Stimulated activated naive B cell treated with anti-CD40 and anti-IgM and Interleukin-4, amounts not matched to agents 10 μg/mL and 1 μg/mL and 100 μg/mL, for 72 hours (primary cell): ENCODE measurements at regions not wholly inside any gene's neighbourhood (a gene's known extent, or its start where the extent isn't known, plus 50 kb on each side); places are given as distances from the start of the nearest gene placed in this dataset.

Source experiments
- ATAC-seq, 2 donors: fragments of 150-1000 bp; cut with Tn5 transposase; replicated peaks; 2 replicates each; pipeline ENCODE4 v1.10.0; 2021; ENCODE audit warnings: moderate library complexity in 1 of 2
- DNase-seq: peaks from one replicate; pipeline ENCODE4 v3.0.0; 2021
- H3K27ac Mint-ChIP-seq: one replicate; pipeline ENCODE4 v1.8.0; 2022; ENCODE audit warnings: mild to moderate bottlenecking, mixed read lengths
- H3K27me3 Mint-ChIP-seq, 2 donors: one replicate each; pipeline ENCODE4 v1.8.0; 2022; ENCODE audit warnings: mixed read lengths in 2 of 2
- H3K36me3 Mint-ChIP-seq, 2 donors: one replicate each; pipeline ENCODE4 v1.8.0; 2022; ENCODE audit warnings: mixed read lengths in 2 of 2, mild to moderate bottlenecking in 1 of 2
- H3K4me1 Mint-ChIP-seq, 2 donors: one replicate each; pipeline ENCODE4 v1.8.0; 2022; ENCODE audit warnings: mixed read lengths in 2 of 2, mild to moderate bottlenecking in 1 of 2
- H3K4me3 Mint-ChIP-seq, 2 donors: one replicate each; pipeline ENCODE4 v1.8.0; 2022; ENCODE audit warnings: mild to moderate bottlenecking in 2 of 2, mixed read lengths in 2 of 2, moderate library complexity in 1 of 2
- H3K9me3 Mint-ChIP-seq, 2 donors: one replicate each; pipeline ENCODE4 v1.8.0; 2022; ENCODE audit warnings: mixed read lengths in 2 of 2, mild to moderate bottlenecking in 1 of 2

DNA sequence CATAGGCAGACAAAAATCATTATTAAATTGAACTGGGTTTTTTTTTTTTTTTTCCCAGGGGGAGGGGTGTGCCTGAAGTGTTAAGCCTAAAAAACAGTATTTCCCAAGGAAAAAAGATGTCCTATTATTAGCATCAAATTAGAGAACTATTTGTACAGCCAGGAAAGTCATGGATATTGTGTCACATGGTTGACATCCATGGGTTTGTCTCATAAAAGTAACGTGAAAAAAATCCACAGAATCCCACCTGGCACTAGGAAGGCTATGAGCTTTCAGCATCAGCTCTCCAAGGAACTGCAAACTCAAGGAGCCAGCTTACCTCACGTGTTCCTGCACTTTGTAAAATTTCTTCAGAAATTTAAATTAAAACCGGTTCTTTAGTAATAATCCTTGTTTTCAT, 69.1 kb upstream of the EGLN3 start:
- Mint-ChIP-seq H3K4me1 (no peaks in the 10 kb centered on the region), H3K27me3 (no peaks in the 10 kb centered on the region), H3K36me3 (no peaks in the 10 kb centered on the region), H3K9me3 (no peaks in the 10 kb centered on the region), H3K4me3 (no peak overlapping the region), H3K27ac (no peak overlapping the region)
- DNase-seq (no peak), ATAC-seq (no peak)

GRCh38 chr14:34018564-34019244, 67.8 kb upstream of the EGLN3 start:
- no peak overlapping the region for H3K27ac Mint-ChIP-seq
- no peak for DNase-seq

DNA sequence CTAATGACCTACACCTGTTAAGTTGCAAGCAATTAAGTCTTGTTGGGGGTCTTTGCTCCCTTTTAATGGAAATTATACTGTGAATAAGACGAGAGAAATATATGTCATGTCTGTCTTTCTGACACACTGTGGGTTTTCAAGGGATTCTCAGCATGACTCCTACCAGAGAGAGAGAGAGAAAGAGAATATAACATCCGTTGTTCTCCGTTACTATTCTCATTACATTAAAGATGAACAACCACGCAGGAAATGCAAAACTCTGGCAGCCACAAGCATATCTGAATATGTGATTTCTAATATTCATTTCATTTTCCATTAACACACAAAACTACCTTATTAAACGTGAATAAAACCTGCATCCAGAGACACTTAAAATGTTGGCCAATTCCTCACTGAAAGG, 67.3 kb upstream of the EGLN3 start:
- Mint-ChIP-seq H3K27ac (no peak overlapping the region), H3K4me3 (peak overlapping the region; percentile 25 to 64), H3K4me1 (peaks cover 2 to 10% of the 10 kb centered on the region in 2 donors), H3K36me3 (no peaks in the 10 kb centered on the region), H3K9me3 (no peaks in the 10 kb centered on the region), H3K27me3 (no peaks in the 10 kb centered on the region)
- ATAC-seq = no peak
- no peak for DNase-seq

More at GRCh38 chr14:34018564-34019244, 67.8 kb upstream of the EGLN3 start:
- peaks cover 0 to 4% of the 10 kb centered on the region in 2 donors for H3K4me1 Mint-ChIP-seq
- no peaks in the 10 kb centered on the region for H3K27me3 Mint-ChIP-seq
- ATAC-seq = peak; percentile 52 to 61
- no peaks in the 10 kb centered on the region for H3K9me3 Mint-ChIP-seq
- H3K36me3 Mint-ChIP-seq = no peaks in the 10 kb centered on the region
- H3K4me3 Mint-ChIP-seq = peak overlapping the region; percentile 25 to 64

DNA sequence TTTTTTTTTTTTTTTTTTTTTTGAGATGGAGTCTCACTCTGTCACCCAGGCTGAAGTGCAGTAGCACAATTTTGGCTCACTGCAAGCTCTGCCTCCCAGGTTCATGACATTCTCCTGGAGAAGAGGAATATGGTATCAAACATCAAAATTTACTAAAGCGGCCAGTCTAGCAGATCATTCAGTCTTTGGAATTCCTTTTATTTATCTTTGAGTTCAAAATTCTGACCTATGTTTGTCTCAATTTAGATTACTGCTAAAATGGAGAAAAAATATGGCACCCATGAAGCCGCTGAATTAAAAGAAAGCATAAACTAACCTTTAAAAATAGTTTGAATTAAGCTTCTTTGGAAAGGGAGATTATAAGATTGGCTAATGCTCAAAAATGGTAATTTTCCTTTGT, 64.5 kb upstream of the EGLN3 start:
- Mint-ChIP-seq H3K4me1 (peaks cover 5 to 12% of the 10 kb centered on the region in 2 donors), H3K36me3 (no peaks in the 10 kb centered on the region), H3K4me3 (no peak overlapping the region), H3K27me3 (peaks cover 0 to under 1% of the 10 kb centered on the region in 2 donors), H3K9me3 (no peaks in the 10 kb centered on the region), H3K27ac (no peak overlapping the region)
- DNase-seq (no peak), ATAC-seq (no peak)

GRCh38 chr14:34014936-34015335, 64.1 kb upstream of the EGLN3 start:
- no peak overlapping the region for H3K27ac Mint-ChIP-seq
- no peaks in the 10 kb centered on the region for H3K36me3 Mint-ChIP-seq
- ATAC-seq = no peak
- DNase-seq = no peak
- H3K27me3 Mint-ChIP-seq = peaks cover 0 to 5% of the 10 kb centered on the region in 2 donors
- H3K4me3 Mint-ChIP-seq = no peak overlapping the region
- H3K9me3 Mint-ChIP-seq = peaks cover 0 to 2% of the 10 kb centered on the region in 2 donors
- H3K4me1 Mint-ChIP-seq = peaks cover 5 to 12% of the 10 kb centered on the region in 2 donors

GRCh38 chr14:34013721-34014060, 62.8 kb upstream of the EGLN3 start:
- no peaks in the 10 kb centered on the region for H3K36me3 Mint-ChIP-seq
- peaks cover 5 to 12% of the 10 kb centered on the region in 2 donors for H3K4me1 Mint-ChIP-seq
- peaks cover 0 to 2% of the 10 kb centered on the region in 2 donors for H3K9me3 Mint-ChIP-seq
- DNase-seq (no peak), ATAC-seq (peak; percentile 75 to 81)
- H3K4me3 Mint-ChIP-seq = peak overlapping the region in 1 of 2 donors; percentile 57
- H3K27me3 Mint-ChIP-seq = peaks cover 0 to 5% of the 10 kb centered on the region in 2 donors
- H3K27ac Mint-ChIP-seq = peak overlapping the region; percentile 27

GRCh38 chr14:34012978-34013720, 62.3 kb upstream of the EGLN3 start:
- no peaks in the 10 kb centered on the region for H3K36me3 Mint-ChIP-seq
- H3K4me1 Mint-ChIP-seq = peaks cover 5 to 14% of the 10 kb centered on the region in 2 donors
- DNase-seq (peak; percentile 16), ATAC-seq (peak; percentile 98)
- H3K9me3 Mint-ChIP-seq = peaks cover 0 to 2% of the 10 kb centered on the region in 2 donors
- H3K27me3 Mint-ChIP-seq = peaks cover 0 to 5% of the 10 kb centered on the region in 2 donors
- peak overlapping the region; percentile 27 for H3K27ac Mint-ChIP-seq
- H3K4me3 Mint-ChIP-seq = peak overlapping the region; percentile 45 to 63

DNA sequence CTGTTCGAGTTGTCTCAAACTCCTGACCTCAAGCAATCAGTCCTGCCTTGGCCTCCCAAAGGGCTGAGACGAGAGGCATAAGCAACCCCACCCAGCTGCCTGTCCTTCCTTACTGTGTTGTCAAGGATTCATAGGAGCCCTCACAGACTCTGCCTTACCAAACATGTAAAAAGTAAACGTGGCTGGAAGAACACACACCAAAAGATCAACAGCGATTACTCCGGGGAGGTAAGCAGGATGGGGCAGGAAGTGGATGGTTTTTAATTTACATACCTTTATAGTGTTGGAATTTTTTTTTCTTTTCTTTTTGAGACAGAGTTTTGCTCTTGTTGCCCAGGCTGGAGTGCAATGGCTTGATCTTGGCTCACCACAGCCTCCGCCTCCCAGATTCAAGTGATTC, 61.5 kb upstream of the EGLN3 start:
- H3K4me1 Mint-ChIP-seq = peaks cover 5 to 22% of the 10 kb centered on the region in 2 donors
- peak overlapping the region; percentile 57 for H3K27ac Mint-ChIP-seq
- H3K4me3 Mint-ChIP-seq = no peak overlapping the region
- no peaks in the 10 kb centered on the region for H3K36me3 Mint-ChIP-seq
- DNase-seq (no peak), ATAC-seq (no peak)
- peaks cover 0 to 2% of the 10 kb centered on the region in 2 donors for H3K9me3 Mint-ChIP-seq
- H3K27me3 Mint-ChIP-seq = peaks cover 0 to 5% of the 10 kb centered on the region in 2 donors

- no peak for ATAC-seq
- Mint-ChIP-seq H3K9me3 (peaks cover 0 to 2% of the 10 kb centered on the region in 2 donors), H3K4me1 (peaks cover 5 to 23% of the 10 kb centered on the region in 2 donors), H3K4me3 (no peak overlapping the region), H3K36me3 (no peaks in the 10 kb centered on the region), H3K27me3 (peaks cover 0 to 5% of the 10 kb centered on the region in 2 donors), H3K27ac (no peak overlapping the region)
- DNase-seq = no peak
These were observed 59.1 kb upstream of the EGLN3 start for GRCh38 chr14:34009956-34010355.

GRCh38 chr14:34007902-34008301, 57.0 kb upstream of the EGLN3 start:
- peaks cover 0 to 5% of the 10 kb centered on the region in 2 donors for H3K27me3 Mint-ChIP-seq
- peaks cover 2 to 10% of the 10 kb centered on the region in 2 donors for H3K4me1 Mint-ChIP-seq
- no peak overlapping the region for H3K4me3 Mint-ChIP-seq
- H3K27ac Mint-ChIP-seq = no peak overlapping the region
- H3K9me3 Mint-ChIP-seq = peaks cover 0 to 2% of the 10 kb centered on the region in 2 donors
- peak in 1 of 2 donors; percentile 48 for ATAC-seq
- no peaks in the 10 kb centered on the region for H3K36me3 Mint-ChIP-seq
- DNase-seq = no peak

DNA sequence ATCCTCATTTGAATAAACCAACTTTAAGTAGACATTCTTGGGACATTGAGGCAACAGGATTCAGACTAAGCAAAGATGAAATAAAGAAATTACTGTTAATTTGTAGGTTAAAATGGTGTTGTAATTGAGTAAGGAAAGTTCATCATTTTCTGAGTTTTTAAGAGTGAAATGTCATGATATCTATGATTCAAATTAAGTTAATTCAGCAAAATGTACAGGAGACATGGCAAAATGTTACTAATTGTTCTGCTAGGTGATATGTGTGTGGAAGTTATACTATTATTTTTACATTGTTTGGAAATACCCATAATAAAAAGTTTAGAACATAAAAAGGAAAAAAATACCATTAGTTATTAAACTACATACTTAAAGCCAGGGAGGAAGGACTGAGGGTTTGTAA, 55.0 kb upstream of the EGLN3 start:
- H3K9me3 Mint-ChIP-seq = peaks cover 2 to 3% of the 10 kb centered on the region in 2 donors
- peaks cover 0 to 10% of the 10 kb centered on the region in 2 donors for H3K4me1 Mint-ChIP-seq
- H3K27ac Mint-ChIP-seq = no peak overlapping the region
- no peaks in the 10 kb centered on the region for H3K36me3 Mint-ChIP-seq
- ATAC-seq (no peak), DNase-seq (no peak)
- H3K27me3 Mint-ChIP-seq = peaks cover 5 to 9% of the 10 kb centered on the region in 2 donors
- no peak overlapping the region for H3K4me3 Mint-ChIP-seq

DNA sequence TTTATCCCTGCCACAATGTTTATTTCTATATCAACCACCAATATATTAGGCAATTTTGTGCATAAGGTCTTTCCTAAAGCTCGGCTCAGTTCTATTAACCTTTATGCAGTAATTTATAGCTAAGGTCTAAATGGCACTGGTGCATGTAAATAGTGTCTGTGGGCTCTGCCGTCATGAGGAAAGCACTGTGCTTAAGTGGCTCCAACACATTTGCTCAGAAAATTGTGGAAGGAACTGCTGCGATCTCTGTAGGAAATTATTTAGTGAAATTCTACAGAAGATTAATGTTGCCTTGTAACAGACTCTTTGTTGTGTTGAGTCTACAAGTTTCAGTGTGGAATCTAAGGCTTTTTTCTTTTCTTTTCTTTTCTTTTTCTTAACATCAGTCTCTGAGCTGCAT, 54.0 kb upstream of the EGLN3 start:
- Mint-ChIP-seq H3K9me3 (peaks cover 0 to 3% of the 10 kb centered on the region in 2 donors), H3K27me3 (peaks cover 0 to 9% of the 10 kb centered on the region in 2 donors), H3K27ac (no peak overlapping the region), H3K36me3 (no peaks in the 10 kb centered on the region), H3K4me3 (no peak overlapping the region), H3K4me1 (peaks cover 0 to 10% of the 10 kb centered on the region in 2 donors)
- ATAC-seq = no peak
- no peak for DNase-seq

GRCh38 chr14:34003691-34004090, 52.8 kb upstream of the EGLN3 start:
- Mint-ChIP-seq H3K4me3 (no peak overlapping the region), H3K27ac (no peak overlapping the region), H3K9me3 (peaks cover 0 to 3% of the 10 kb centered on the region in 2 donors), H3K4me1 (peaks cover 0 to 10% of the 10 kb centered on the region in 2 donors), H3K36me3 (no peaks in the 10 kb centered on the region), H3K27me3 (peaks cover 0 to 9% of the 10 kb centered on the region in 2 donors)
- DNase-seq (no peak), ATAC-seq (no peak)

- Mint-ChIP-seq H3K4me1 (peaks cover 0 to 9% of the 10 kb centered on the region in 2 donors), H3K27ac (no peak overlapping the region), H3K9me3 (peaks cover 0 to 3% of the 10 kb centered on the region in 2 donors), H3K36me3 (no peaks in the 10 kb centered on the region), H3K4me3 (no peak overlapping the region), H3K27me3 (peaks cover 0 to 9% of the 10 kb centered on the region in 2 donors)
- no peak for ATAC-seq
- DNase-seq = no peak
These were observed 52.3 kb upstream of the EGLN3 start for GRCh38 chr14:34003082-34003668.
